Upper lobe of left lung (tissue), 6 donors: ENCODE measurements at regions not wholly inside any gene's neighbourhood (a gene's known extent, or its start where the extent isn't known, plus 50 kb on each side); places are given as distances from the start of the nearest gene placed in this dataset.
A peak's percentile ranks its signal among the peaks of the same experiment; 100 is the strongest.

Experiments
- ATAC-seq, 2 donors: fragments of 200-7000 bp; cut with Tn5 transposase; one replicate each; pipeline ENCODE4 v1.9.1; 2022; ENCODE audit warnings: mild to moderate bottlenecking in 2 of 2, moderate library complexity in 2 of 2; ENCODE audit not compliant: low FRiP score in 2 of 2
- DNase-seq, 2 donors: peaks; one replicate each; pipeline ENCODE4 v3.0.0-alpha.2; 2019 to 2020
- H3K27ac ChIP-seq, 4 donors: fragments of 200-600 bp; sonication (generic); one replicate each; pipeline ENCODE4 v1.5.1; 2016 to 2019
- H3K27me3 ChIP-seq, 4 donors: fragments of 200-600 bp; sonication (generic); one replicate each; pipeline ENCODE4 v1.5.1; 2017 to 2019
- H3K36me3 ChIP-seq, 4 donors: fragments of 200-600 bp; sonication (generic); one replicate each; pipeline ENCODE4 v1.5.1; 2016 to 2019
- H3K4me1 ChIP-seq, 4 donors: fragments of 200-600 bp; sonication (generic); one replicate each; pipeline ENCODE4 v1.5.1; 2018 to 2019
- H3K4me3 ChIP-seq, 4 donors: fragments of 200-600 bp; sonication (generic); one replicate each; pipeline ENCODE4 v1.5.1; 2017 to 2019; ENCODE audit warnings: mild to moderate bottlenecking in 2 of 4, moderate library complexity in 1 of 4
- H3K9me3 ChIP-seq, 4 donors: fragments of 200-600 bp; sonication (generic); one replicate each; pipeline ENCODE4 v1.5.1; 2018 to 2019
- CTCF ChIP-seq, 6 experiments: fragments of 450-650 bp in 4 of 6; fragments of 200-600 bp in 2 of 6; sonication (generic) in 2 of 6; IDR thresholded peaks; one replicate each; pipeline ENCODE4 v1.5.1; 2016 to 2019; ENCODE audit warnings: antibody characterized with exemption in 6 of 6
- EP300 ChIP-seq, 4 donors: sonication (generic); formaldehyde crosslinking; IDR thresholded peaks; one replicate each; pipeline ENCODE4 v1.5.1; 2017; ENCODE audit warnings: antibody characterized with exemption in 4 of 4, control low read depth in 2 of 4
- POLR2A ChIP-seq, 4 donors: fragments of 450-650 bp; IDR thresholded peaks; one replicate each; pipeline ENCODE4 v1.5.1; 2016 to 2017; ENCODE audit warnings: antibody characterized with exemption in 4 of 4, mild to moderate bottlenecking in 2 of 4
- POLR2AphosphoS5 ChIP-seq, 2 donors: sonication (generic); formaldehyde crosslinking; IDR thresholded peaks; one replicate each; pipeline ENCODE4 v1.5.1; 2017; ENCODE audit warnings: antibody characterized with exemption in 2 of 2
- WGBS, 2 donors: methylation state at CpG; one replicate each; pipeline ENCODE4 v1.1.5; 2017 to 2018; 5-methylcytosine and 5-hydroxymethylcytosine counted together
- donor health status: DM: no; HTN: no; CAD: no; lungs with moderate emphysema.
- donor health status: DM: no; HTN: yes; CAD: no; lungs with severe emphysema.

- Histone ChIP-seq H3K9me3 (no peaks in the 10 kb centered on the region), H3K4me3 (no peak overlapping the region), H3K27me3 (no peaks in the 10 kb centered on the region), H3K27ac (no peak overlapping the region), H3K36me3 (no peaks in the 10 kb centered on the region), H3K4me1 (no peaks in the 10 kb centered on the region)
- WGBS, 2 donors = 87 to 91% methylated on average over 4 of the region's 4 CpGs
- TF ChIP-seq CTCF (IDR thresholded peaks at IDR 0.05) (no peak), EP300 (IDR thresholded peaks at IDR 0.05) (no peak), POLR2A (IDR thresholded peaks at IDR 0.05) (no peak), POLR2AphosphoS5 (IDR thresholded peaks at IDR 0.05) (no peak)
- ATAC-seq = no peak
- no peak for DNase-seq
These were observed 142.2 kb downstream of the FGF9 start for GRCh38 chr13:21813110-21813509.

GRCh38 chr13:21813844-21814243, 143.0 kb downstream of the FGF9 start:
- no peaks in the 10 kb centered on the region for H3K27me3 ChIP-seq
- H3K4me3 ChIP-seq = no peak overlapping the region
- H3K9me3 ChIP-seq = no peaks in the 10 kb centered on the region
- WGBS, 2 donors = 50 to 54% methylated on average over 4 of the region's 4 CpGs
- no peak overlapping the region for H3K27ac ChIP-seq
- no peak for TF ChIP-seq EP300 (IDR thresholded peaks at IDR 0.05)
- TF ChIP-seq POLR2A (IDR thresholded peaks at IDR 0.05) = no peak
- TF ChIP-seq CTCF (IDR thresholded peaks at IDR 0.05) = no peak
- no peak for TF ChIP-seq POLR2AphosphoS5 (IDR thresholded peaks at IDR 0.05)
- DNase-seq = no peak
- ATAC-seq = no peak
- H3K4me1 ChIP-seq = no peaks in the 10 kb centered on the region
- H3K36me3 ChIP-seq = no peaks in the 10 kb centered on the region

- DNase-seq = no peak
- WGBS, 2 donors = 72 to 73% methylated on average over 7 of the region's 7 CpGs
- no peak for ATAC-seq
These were observed 143.7 kb downstream of the FGF9 start for GRCh38 chr13:21814604-21815003.

GRCh38 chr13:21817878-21818277, 147.0 kb downstream of the FGF9 start:
- no peaks in the 10 kb centered on the region for H3K27me3 ChIP-seq
- peak; percentile 8 to 50 for ATAC-seq
- TF ChIP-seq POLR2A (IDR thresholded peaks at IDR 0.05) = no peak
- TF ChIP-seq CTCF (IDR thresholded peaks at IDR 0.05) = no peak
- TF ChIP-seq POLR2AphosphoS5 (IDR thresholded peaks at IDR 0.05) = no peak
- no peak for TF ChIP-seq EP300 (IDR thresholded peaks at IDR 0.05)
- WGBS, 2 donors = 98 to 100% methylated on average over 4 to 14 of the region's 25 CpGs
- H3K4me3 ChIP-seq = no peak overlapping the region
- no peak overlapping the region for H3K27ac ChIP-seq
- H3K9me3 ChIP-seq = no peaks in the 10 kb centered on the region
- no peaks in the 10 kb centered on the region for H3K4me1 ChIP-seq
- peak in 1 of 2 donors; percentile 73 for DNase-seq
- H3K36me3 ChIP-seq = no peaks in the 10 kb centered on the region

More at GRCh38 chr13:21814604-21815003, 143.7 kb downstream of the FGF9 start:
- Histone ChIP-seq H3K27ac (no peak overlapping the region), H3K4me1 (no peaks in the 10 kb centered on the region), H3K36me3 (no peaks in the 10 kb centered on the region), H3K9me3 (no peaks in the 10 kb centered on the region), H3K27me3 (no peaks in the 10 kb centered on the region), H3K4me3 (no peak overlapping the region)
- TF ChIP-seq CTCF (IDR thresholded peaks at IDR 0.05) = no peak

- WGBS, 2 donors = 34 to 35% methylated on average over 4 of the region's 4 CpGs
- no peak overlapping the region for H3K4me3 ChIP-seq
- H3K4me1 ChIP-seq = no peaks in the 10 kb centered on the region
- DNase-seq (no peak), ATAC-seq (no peak)
- H3K36me3 ChIP-seq = no peaks in the 10 kb centered on the region
- H3K9me3 ChIP-seq = no peaks in the 10 kb centered on the region
- H3K27ac ChIP-seq = no peak overlapping the region
- no peaks in the 10 kb centered on the region for H3K27me3 ChIP-seq
- TF ChIP-seq POLR2AphosphoS5 (IDR thresholded peaks at IDR 0.05) = no peak
- no peak for TF ChIP-seq EP300 (IDR thresholded peaks at IDR 0.05)
- TF ChIP-seq POLR2A (IDR thresholded peaks at IDR 0.05) = no peak
- no peak for TF ChIP-seq CTCF (IDR thresholded peaks at IDR 0.05)
These were observed 151.2 kb downstream of the FGF9 start for GRCh38 chr13:21822029-21822428.
